Omental fat pad (tissue), 3 donors: ENCODE measurements at regions not wholly inside any gene's neighbourhood (a gene's known extent, or its start where the extent isn't known, plus 50 kb on each side); places are given as distances from the start of the nearest gene placed in this dataset.

Experiments used
- ATAC-seq: fragments of 150-250 bp; one replicate; pipeline ENCODE4 v1.9.1; 2016; ENCODE audit warnings: mild to moderate bottlenecking, moderate library complexity; ENCODE audit not compliant: low FRiP score
- DNase-seq: peaks from one replicate; pipeline ENCODE4 v3.0.0-alpha.2; 2019; ENCODE audit warnings: low spot score
- TF ChIP-seq, protein P1 (sequence below), 3 donors: fragments of 450-650 bp; IDR thresholded peaks; one replicate each; pipeline ENCODE4 v1.5.1; 2016 to 2017; ENCODE audit warnings: antibody characterized with exemption in 3 of 3, mild to moderate bottlenecking in 3 of 3, moderate library complexity in 2 of 3

DNA sequence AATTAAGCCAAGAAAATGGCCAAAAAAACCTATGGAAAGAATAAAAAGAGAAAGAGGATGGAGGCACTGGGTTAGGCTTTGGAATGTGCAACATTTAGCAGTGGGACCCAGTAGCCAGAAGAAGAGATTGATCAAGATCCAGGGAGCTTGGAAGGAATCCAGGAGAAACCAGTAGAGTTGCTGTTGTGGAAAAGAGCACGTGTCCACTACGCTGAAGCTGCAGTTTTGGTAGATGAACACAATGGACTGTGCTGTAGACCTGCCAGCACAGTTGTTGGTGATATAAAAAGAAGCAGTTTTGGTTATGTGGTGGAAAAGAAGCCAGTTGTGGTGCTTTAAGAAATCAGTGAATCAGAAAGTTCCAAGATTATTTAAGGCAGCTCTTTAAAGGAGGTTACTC lies 802.2 kb upstream of the POM121L12 start:
- DNase-seq (no peak), ATAC-seq (no peak)
- TF ChIP-seq, protein P1, sequence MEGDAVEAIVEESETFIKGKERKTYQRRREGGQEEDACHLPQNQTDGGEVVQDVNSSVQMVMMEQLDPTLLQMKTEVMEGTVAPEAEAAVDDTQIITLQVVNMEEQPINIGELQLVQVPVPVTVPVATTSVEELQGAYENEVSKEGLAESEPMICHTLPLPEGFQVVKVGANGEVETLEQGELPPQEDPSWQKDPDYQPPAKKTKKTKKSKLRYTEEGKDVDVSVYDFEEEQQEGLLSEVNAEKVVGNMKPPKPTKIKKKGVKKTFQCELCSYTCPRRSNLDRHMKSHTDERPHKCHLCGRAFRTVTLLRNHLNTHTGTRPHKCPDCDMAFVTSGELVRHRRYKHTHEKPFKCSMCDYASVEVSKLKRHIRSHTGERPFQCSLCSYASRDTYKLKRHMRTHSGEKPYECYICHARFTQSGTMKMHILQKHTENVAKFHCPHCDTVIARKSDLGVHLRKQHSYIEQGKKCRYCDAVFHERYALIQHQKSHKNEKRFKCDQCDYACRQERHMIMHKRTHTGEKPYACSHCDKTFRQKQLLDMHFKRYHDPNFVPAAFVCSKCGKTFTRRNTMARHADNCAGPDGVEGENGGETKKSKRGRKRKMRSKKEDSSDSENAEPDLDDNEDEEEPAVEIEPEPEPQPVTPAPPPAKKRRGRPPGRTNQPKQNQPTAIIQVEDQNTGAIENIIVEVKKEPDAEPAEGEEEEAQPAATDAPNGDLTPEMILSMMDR (IDR thresholded peaks at IDR 0.05), result no peak

DNA sequence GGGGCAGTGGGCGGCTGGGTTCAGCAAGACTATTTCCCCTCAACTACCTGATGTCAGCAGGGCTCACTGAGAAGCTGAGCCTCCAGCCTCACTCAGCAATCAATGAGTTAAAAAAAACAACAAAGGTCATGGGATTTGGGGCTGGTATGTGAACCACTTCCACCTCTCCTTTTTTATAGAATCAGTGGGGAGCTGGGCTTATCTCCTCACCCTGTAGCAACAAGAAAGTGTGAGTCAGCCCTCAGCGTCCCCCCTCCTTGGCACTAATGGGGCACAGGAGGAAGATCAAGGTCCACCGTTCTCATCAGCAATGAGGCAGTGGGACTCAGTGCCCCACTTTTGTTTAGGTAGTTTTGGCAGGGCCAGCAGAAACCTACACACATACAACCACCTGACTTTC lies 823.5 kb upstream of the POM121L12 start:
- no peak for DNase-seq
- no peak for ATAC-seq
- TF ChIP-seq, protein P1 (IDR thresholded peaks at IDR 0.05), result no peak

DNA sequence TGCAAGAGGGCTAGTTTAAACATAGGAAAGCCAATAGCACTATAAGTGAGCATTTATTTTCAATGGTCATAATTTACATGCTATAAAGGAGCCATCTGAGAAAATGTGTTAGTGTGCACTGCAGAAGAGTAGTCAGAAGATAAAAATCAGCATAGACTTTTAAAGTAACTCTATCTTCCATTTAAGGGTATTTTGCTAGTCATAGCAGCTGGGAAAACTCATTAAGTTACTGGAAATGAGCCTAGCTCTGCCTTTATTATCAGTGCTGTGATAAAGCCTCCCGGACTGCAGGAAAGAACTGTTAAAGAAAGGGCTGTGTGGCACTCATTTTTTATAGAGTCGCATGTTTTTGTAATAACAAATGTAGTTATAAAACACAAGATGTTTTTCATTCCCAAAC lies 825.8 kb upstream of the POM121L12 start:
- TF ChIP-seq, protein P1 (IDR thresholded peaks at IDR 0.05), result no peak
- DNase-seq (no peak), ATAC-seq (no peak)

DNA sequence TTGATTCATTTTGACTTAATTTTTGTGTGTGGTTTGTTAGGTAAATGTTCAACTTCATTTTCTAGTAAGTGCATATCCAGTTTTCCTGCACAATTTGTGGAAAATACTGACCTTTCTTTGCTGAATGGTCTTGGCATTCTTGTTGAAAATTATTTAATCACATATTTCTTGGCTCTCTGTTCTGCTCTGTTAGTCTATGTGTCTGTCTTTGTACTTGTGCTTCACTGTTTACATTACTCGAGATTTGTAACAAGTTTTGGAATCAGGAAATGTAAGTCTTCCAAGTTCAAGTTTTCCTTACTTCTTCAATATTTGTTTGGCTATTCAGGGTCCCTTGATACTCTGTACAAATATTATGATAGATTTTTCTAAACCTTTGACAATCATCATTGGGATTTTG lies 838.2 kb upstream of the POM121L12 start:
- ATAC-seq (no peak), DNase-seq (no peak)
- TF ChIP-seq, protein P1 (IDR thresholded peaks at IDR 0.05), result no peak

DNA sequence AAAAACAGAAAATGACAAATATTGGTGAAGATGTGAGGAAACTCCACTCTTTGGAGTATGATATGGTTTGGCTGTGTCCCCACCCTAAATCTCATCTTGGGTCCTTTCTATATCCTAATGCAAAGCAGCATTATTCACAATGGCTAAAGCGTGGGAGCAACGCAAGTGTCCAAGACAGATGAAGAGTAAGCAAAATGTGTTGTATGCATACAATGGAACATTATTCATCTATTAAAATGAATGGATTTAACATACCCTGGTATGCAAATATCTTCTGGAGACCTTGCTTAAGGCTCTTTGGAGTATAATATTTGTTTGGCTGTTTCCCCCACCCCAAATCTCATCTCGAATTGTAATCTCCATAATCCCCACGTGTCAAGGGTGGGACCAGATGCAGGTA lies 839.8 kb upstream of the POM121L12 start:
- no peak for ATAC-seq
- TF ChIP-seq, protein P1 (IDR thresholded peaks at IDR 0.05), result no peak
- no peak for DNase-seq

DNA sequence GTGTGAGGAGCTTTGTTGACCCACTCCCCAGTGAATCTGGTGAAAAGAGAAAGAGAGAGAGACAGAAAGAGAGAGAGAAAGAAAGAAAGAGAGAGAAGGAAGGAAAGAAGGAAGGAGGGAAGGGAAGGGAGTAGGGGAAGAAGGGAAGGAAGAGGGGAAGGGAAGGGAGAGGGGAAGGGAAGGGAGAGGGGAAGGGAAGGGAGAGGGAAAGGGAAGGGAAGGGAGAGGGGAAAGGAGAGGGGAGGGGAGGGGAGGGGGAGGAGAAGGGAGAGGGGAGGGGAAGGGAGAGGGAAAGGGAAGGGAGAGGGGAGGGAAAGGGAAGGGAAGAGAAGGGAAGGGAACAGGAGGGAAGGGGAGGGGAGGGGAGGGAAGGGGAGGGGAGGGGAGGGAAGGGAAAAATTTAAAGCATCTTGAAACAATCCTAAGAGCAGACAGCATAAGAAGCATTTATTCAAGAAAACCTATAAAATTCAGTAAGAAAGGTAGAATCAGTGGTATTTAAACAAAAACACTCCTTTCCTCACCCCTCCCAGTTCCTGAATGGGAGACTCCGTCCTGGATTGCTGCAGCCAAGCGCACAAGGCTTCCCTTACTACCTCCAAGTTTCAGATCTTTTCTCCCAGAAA lies 846.2 kb upstream of the POM121L12 start:
- DNase-seq (no peak), ATAC-seq (no peak)
- TF ChIP-seq, protein P1 (IDR thresholded peaks at IDR 0.05), result no peak

DNA sequence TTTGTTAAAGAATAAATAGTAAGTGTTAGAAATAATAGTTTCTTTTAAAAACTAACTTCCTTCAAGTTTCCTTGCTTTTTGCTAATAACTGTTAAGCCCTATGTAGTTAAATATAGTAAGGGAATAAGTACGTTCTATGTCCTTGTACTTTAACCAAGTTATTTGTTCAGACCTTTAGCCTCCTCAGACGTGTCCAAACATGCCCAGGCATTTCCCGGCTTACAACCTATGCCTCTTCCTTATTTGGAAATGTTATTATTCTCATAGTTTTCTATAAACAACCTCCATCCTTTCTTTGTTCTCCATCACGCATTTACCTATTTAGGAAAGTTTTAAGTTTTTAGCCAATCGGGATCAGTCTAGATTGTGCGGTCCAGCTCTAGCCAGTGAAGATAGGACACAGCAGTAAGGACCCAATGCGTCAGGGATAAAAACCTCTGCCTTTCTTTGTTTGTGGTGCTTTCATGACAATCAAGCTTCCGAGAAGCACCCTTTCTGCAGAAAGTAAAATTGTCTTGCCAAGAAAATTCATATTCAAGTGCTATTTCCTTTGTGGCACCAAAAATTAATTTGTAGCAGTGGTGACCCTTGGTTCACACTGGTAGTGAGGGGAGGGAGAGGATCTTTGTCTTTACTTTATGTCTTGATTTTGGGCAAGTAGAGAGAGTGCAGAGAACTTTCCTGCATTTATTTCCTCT lies 851.3 kb upstream of the POM121L12 start:
- ATAC-seq (no peak), DNase-seq (no peak)
- TF ChIP-seq, protein P1 (IDR thresholded peaks at IDR 0.05), result no peak
